HCT116 (cell line): ENCODE measurements at regions not wholly inside any gene's neighbourhood (a gene's known extent, or its start where the extent isn't known, plus 50 kb on each side); places are given as distances from the start of the nearest gene placed in this dataset.
A peak's percentile ranks its signal among the peaks of the same experiment; 100 is the strongest.

Source experiments
- ATAC-seq: fragments of 200-7000 bp; cut with Tn5 transposase; 2 replicates; pipeline ENCODE4 v1.9.1; 2020; ENCODE audit warnings: mild to moderate bottlenecking, moderate library complexity
- BruUV-seq: library from RNA; stranded (reverse); fragments of 400-500 nt; replicated peaks from 2 replicates; lab custom pipeline; 2021; lab: Mats Ljungman, UMichigan
- CTCF ChIA-PET: fragments of 300-600 bp; sonication (Branson Sonifier 250); formaldehyde crosslinking; loops from one replicate; lab custom pipeline; 2021; ENCODE audit warnings: antibody characterized with exemption; lab: Charles Lee
- POLR2A ChIA-PET: fragments of 300-600, 350-600 bp; sonication (Branson Sonifier 250); formaldehyde crosslinking; loops from one replicate; lab custom pipeline; 2021; ENCODE audit warnings: antibody characterized with exemption; lab: Charles Lee
- RAD21 ChIA-PET, 2 experiments: fragments of 300-600 bp; sonication (Branson Sonifier 250); formaldehyde crosslinking; loops; one replicate each; lab custom pipeline; 2023; ENCODE audit warnings: low total read pairs in 2 of 2; ENCODE audit not compliant: uncharacterized antibody in 2 of 2, unreplicated experiment in 2 of 2, low non-redundant PET in 1 of 2; lab: Charles Lee
- DNase-seq: peaks from one replicate; pipeline ENCODE4 v3.0.0-alpha.2; 2010; ENCODE audit warnings: low read depth, low spot score
- H2AFZ ChIP-seq: fragments of 200-600 bp; shearing (Covaris generic), sonication (generic); 2 replicates; pipeline ENCODE4 v1.6.1; 2017; ENCODE audit warnings: low read depth, mixed run types, mixed read lengths, antibody characterized with exemption, low read length; ENCODE audit not compliant: poor library complexity, severe bottlenecking
- H3K27ac ChIP-seq: 2 replicates; pipeline ENCODE4 v1.5.1; 2012; ENCODE audit warnings: low read depth, low read length
- H3K27me3 ChIP-seq: fragments of 200-600 bp; sonication (generic); 2 replicates; pipeline ENCODE4 v1.6.1; 2016; ENCODE audit warnings: mixed run types, low read length, mixed read lengths; ENCODE audit not compliant: insufficient read depth
- H3K36me3 ChIP-seq, 2 experiments: fragments of 200-500 bp in 1 of 2; fragments of 200-600 bp in 1 of 2; sonication (Bioruptor generic) in 1 of 2; sonication (generic) in 1 of 2; 2 replicates each; pipeline versions ENCODE4 v1.5.1 to v1.6.1; 2014 to 2016; ENCODE audit warnings: low read length in 2 of 2, inconsistent platforms in 1 of 2, mixed read lengths in 1 of 2, mixed run types in 1 of 2; ENCODE audit not compliant: insufficient read depth in 2 of 2, control insufficient read depth in 1 of 2
- H3K4me1 ChIP-seq, 2 experiments: fragments of 200-600 bp in 1 of 2; sonication (generic) in 1 of 2; 2 replicates each; pipeline versions ENCODE4 v1.5.1 to v1.6.1; 2012 to 2017; ENCODE audit warnings: low read length in 2 of 2, inconsistent platforms in 1 of 2, mild to moderate bottlenecking in 1 of 2, mixed read lengths in 1 of 2, mixed run types in 1 of 2, moderate library complexity in 1 of 2; ENCODE audit not compliant: insufficient read depth in 2 of 2, control insufficient read depth in 1 of 2
- H3K4me2 ChIP-seq: fragments of 200-600 bp; sonication (generic); 2 replicates; pipeline ENCODE4 v1.6.1; 2017; ENCODE audit warnings: mixed run types, low read length, mixed read lengths
- H3K4me3 ChIP-seq, 2 experiments: fragments of 200-600 bp in 1 of 2; sonication (generic) in 1 of 2; replicated peaks in 1 of 2; 2 replicates each; pipeline ENCODE4 v1.5.1; 2011 to 2016; ENCODE audit warnings: low read length in 2 of 2, control low read depth in 1 of 2, low read depth in 1 of 2, mild to moderate bottlenecking in 1 of 2, mixed read lengths in 1 of 2, mixed run types in 1 of 2
- H3K79me2 ChIP-seq: fragments of 200-600 bp; sonication (generic); 2 replicates; pipeline ENCODE4 v1.6.1; 2017; ENCODE audit warnings: mild to moderate bottlenecking, mixed run types, low read length, moderate library complexity, mixed read lengths; ENCODE audit not compliant: insufficient read depth
- H3K9ac ChIP-seq: fragments of 200-600 bp; sonication (generic); 2 replicates; pipeline ENCODE4 v1.6.1; 2016; ENCODE audit warnings: low read length, mixed read lengths
- H3K9me2 ChIP-seq: fragments of 200-600 bp; sonication (generic), shearing (Covaris generic); 2 replicates; pipeline ENCODE4 v1.6.1; 2017; ENCODE audit warnings: mixed run types, mild to moderate bottlenecking, moderate library complexity; ENCODE audit not compliant: insufficient read depth
- H3K9me3 ChIP-seq, 2 experiments: fragments of 200-500 bp in 1 of 2; fragments of 200-600 bp in 1 of 2; sonication (Bioruptor generic) in 1 of 2; sonication (generic) in 1 of 2; 2 replicates each; pipeline ENCODE4 v1.6.1; 2014 to 2017; ENCODE audit warnings: low read length in 2 of 2, mixed read lengths in 2 of 2, inconsistent platforms in 1 of 2, low read depth in 1 of 2, mild to moderate bottlenecking in 1 of 2, mixed run types in 1 of 2, moderate library complexity in 1 of 2; ENCODE audit not compliant: control insufficient read depth in 1 of 2, insufficient read depth in 1 of 2
- H4K20me1 ChIP-seq: fragments of 200-600 bp; sonication (generic), shearing (Covaris generic); 2 replicates; pipeline ENCODE4 v1.6.1; 2017; ENCODE audit warnings: mixed run types, mild to moderate bottlenecking, moderate library complexity; ENCODE audit not compliant: insufficient read depth
- ATF3 ChIP-seq: IDR thresholded peaks from 2 replicates; pipeline ENCODE4 v1.6.1; 2012
- CBX3 ChIP-seq: IDR thresholded peaks from 2 replicates; pipeline ENCODE4 v1.6.1; 2012; ENCODE audit warnings: low read depth
- CTCF ChIP-seq, 3 experiments: fragments of 200-600 bp in 1 of 3; sonication (generic) in 1 of 3; IDR thresholded peaks in 2 of 3; conservative IDR thresholded peaks in 1 of 3; 2 replicates each; pipeline ENCODE4 v1.5.1; 2012 to 2017; ENCODE audit warnings: low read depth in 2 of 3, low read length in 2 of 3, antibody characterized with exemption in 1 of 3, borderline replicate concordance in 1 of 3, control low read depth in 1 of 3, mild to moderate bottlenecking in 1 of 3, mixed read lengths in 1 of 3, mixed run types in 1 of 3, moderate library complexity in 1 of 3; ENCODE audit not compliant: insufficient read depth in 1 of 3
- ELF1 ChIP-seq: IDR thresholded peaks from 2 replicates; pipeline ENCODE4 v1.6.1; 2012; ENCODE audit warnings: low read depth, borderline replicate concordance
- EZH2 ChIP-seq: fragments of 200-600 bp; sonication (generic); IDR thresholded peaks from 2 replicates; pipeline ENCODE4 v1.6.1; 2017; ENCODE audit warnings: antibody characterized with exemption, mixed run types
- EZH2phosphoT487 ChIP-seq: fragments of 200-600 bp; IDR thresholded peaks from 2 replicates; pipeline ENCODE4 v1.6.1; 2018; ENCODE audit warnings: antibody characterized with exemption, borderline replicate concordance
- FOSL1 ChIP-seq: IDR thresholded peaks from 2 replicates; pipeline ENCODE4 v1.6.1; 2012; ENCODE audit warnings: low read depth
- JUND ChIP-seq: IDR thresholded peaks from 2 replicates; pipeline ENCODE4 v1.6.1; 2012
- MAX ChIP-seq: IDR thresholded peaks from 2 replicates; pipeline ENCODE4 v1.6.1; 2012
- POLR2A ChIP-seq: IDR thresholded peaks from 2 replicates; pipeline ENCODE4 v1.7.0; 2011; ENCODE audit warnings: borderline replicate concordance; ENCODE audit not compliant: insufficient read depth, insufficient read length; ENCODE audit errors: extremely low read depth
- POLR2AphosphoS5 ChIP-seq: IDR thresholded peaks from 2 replicates; pipeline ENCODE4 v1.6.1; 2011; ENCODE audit warnings: mild to moderate bottlenecking, low read depth, low read length, moderate library complexity
- RAD21 ChIP-seq: IDR thresholded peaks from 2 replicates; pipeline ENCODE4 v1.6.1; 2012; ENCODE audit warnings: low read depth, mild to moderate bottlenecking
- SIN3A ChIP-seq: IDR thresholded peaks from 2 replicates; pipeline ENCODE4 v1.6.1; 2012; ENCODE audit warnings: low read depth
- SP1 ChIP-seq: IDR thresholded peaks from 2 replicates; pipeline ENCODE4 v1.6.1; 2012; ENCODE audit warnings: low read depth
- ZBTB33 ChIP-seq: IDR thresholded peaks from 2 replicates; pipeline ENCODE4 v1.6.1; 2011; ENCODE audit warnings: mild to moderate bottlenecking, low read length, moderate library complexity; ENCODE audit not compliant: insufficient replicate concordance; ENCODE audit errors: extremely low read depth
- intact Hi-C: fragments of 100-400 bp; cut with micrococcal nuclease; formaldehyde crosslinking; loops from 2 replicates; pipeline ENCODE4 v1.10.0; 2022

- TF ChIP-seq ZBTB33 = no peak
These were observed 94.3 kb downstream of the DDIT4L start (continued) for GRCh38 chr4:100095729-100096595.

GRCh38 chr4:100093091-100093866 is 97.0 kb downstream of the DDIT4L start:
- no peaks in the 10 kb centered on the region for H3K9me3 ChIP-seq
- ChIA-PET CTCF (interaction anchor here (0.6 to 2.6 kb wide), 21 partner anchors 8 to 1062 kb away, joined by 3 to 30 read pairs (median 4); no protein-coding TSS in a partner anchor), RAD21 (interaction anchor here in 1 of 2 experiments (0.6 to 0.7 kb wide), 2 partner anchors 95 to 458 kb away, joined by 3 read pairs; no protein-coding TSS in a partner anchor), POLR2A (interaction anchor here (1.2 kb wide), 1 partner anchor 645 kb away, joined by 4 read pairs; no protein-coding TSS in a partner anchor)
- peak; percentile 94 for ATAC-seq
- intact Hi-C loops = loop anchor here (2.0 to 10.0 kb wide), 2 partner anchors 302 to 646 kb away; no protein-coding TSS in a partner anchor
- no peaks in the 10 kb centered on the region for H3K79me2 ChIP-seq
- peak; percentile 93 for DNase-seq
- no peak overlapping the region for H3K9ac ChIP-seq
- H4K20me1 ChIP-seq = no peaks in the 10 kb centered on the region
- no peak overlapping the region for H3K4me3 ChIP-seq
- peaks cover 7 to 26% of the 10 kb centered on the region in 2 experiments; a peak in 3 of 4 replicates for H3K4me1 ChIP-seq
- H2AFZ ChIP-seq = peak overlapping the region; percentile 84
- no peak overlapping the region for H3K27ac ChIP-seq
- no peaks in the 10 kb centered on the region for H3K9me2 ChIP-seq
- BruUV-seq = no TSS peak
- peak overlapping the region; percentile 44 for H3K4me2 ChIP-seq
- no peaks in the 10 kb centered on the region for H3K36me3 ChIP-seq
- no peaks in the 10 kb centered on the region for H3K27me3 ChIP-seq
- TF ChIP-seq RAD21 = peak; percentile 91
- TF ChIP-seq ELF1 = no peak
- peak; percentile 29; the same call in 1 of the 2 replicates for TF ChIP-seq CBX3
- TF ChIP-seq EZH2phosphoT487 = no peak
- no peak for TF ChIP-seq SIN3A
- no peak for TF ChIP-seq ATF3
- TF ChIP-seq SP1 = no peak
- no peak for TF ChIP-seq JUND
- TF ChIP-seq MAX = no peak
- TF ChIP-seq ZBTB33 = no peak
- peak; percentile 71 to 86 (median 80) for TF ChIP-seq CTCF (IDR thresholded peaks at IDR 0.05 in 2 of 3, conservative IDR thresholded peaks at IDR 0.05 in 1 of 3; ENCODE audit: borderline replicate concordance in 1 of 3, insufficient read depth in 1 of 3, low read depth in 2 of 3, low read length in 2 of 3)
- TF ChIP-seq POLR2A = no peak
- no peak for TF ChIP-seq FOSL1
- TF ChIP-seq EZH2 = no peak
- 0 out of 2 replicates have a peak, but pooled peaks have one; percentile 31 for TF ChIP-seq POLR2AphosphoS5
